ENCODE measurements at regions not wholly inside any gene's neighbourhood (a gene's known extent, or its start where the extent isn't known, plus 50 kb on each side); places are given as distances from the start of the nearest gene placed in this dataset.
A peak's percentile ranks its signal among the peaks of the same experiment; 100 is the strongest.

DNA sequence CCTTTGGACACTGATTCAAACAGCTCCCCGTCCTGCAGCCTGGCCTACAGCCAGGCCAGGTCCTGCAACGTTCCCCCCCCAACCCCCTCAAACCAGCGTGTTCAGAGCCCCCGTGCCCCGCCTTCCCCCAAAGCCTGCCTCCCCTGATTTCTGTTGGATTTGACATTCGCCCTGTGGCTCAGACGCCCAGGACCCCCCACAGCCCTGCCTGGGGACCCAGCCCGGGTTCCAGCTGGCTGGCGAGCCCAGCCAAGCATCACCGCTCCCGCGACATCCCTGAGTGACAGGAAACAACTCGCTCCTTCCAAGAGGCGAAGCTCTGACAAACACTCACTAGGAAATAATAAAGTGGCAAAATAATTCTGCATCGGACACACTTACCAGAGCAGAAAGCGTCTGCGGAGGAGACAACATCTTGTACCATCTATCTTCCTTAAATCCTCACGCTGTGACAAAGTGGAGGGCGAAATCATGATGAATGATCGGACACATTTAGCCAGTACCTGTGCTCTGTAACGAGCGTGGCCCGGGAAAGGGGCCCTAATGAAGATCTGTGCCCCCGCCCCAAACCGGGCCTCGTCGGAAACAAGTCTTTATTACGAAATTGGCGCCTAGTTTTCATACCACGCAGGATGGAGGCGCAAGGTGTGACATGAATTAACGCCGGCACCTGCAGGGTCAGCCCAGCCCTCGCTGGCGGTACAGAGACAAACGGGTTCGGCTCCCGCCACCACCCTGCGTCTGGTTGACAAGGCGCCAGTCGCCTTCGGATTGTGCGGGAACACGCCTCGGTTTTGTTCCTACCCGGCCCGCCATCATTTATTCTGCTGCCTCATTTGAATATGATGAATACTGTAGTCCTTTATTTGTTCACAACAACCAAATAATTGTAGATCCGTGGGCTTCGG lies 91.0 kb upstream of the MVB12B start:
- ChIA-PET CTCF (no interaction called here), POLR2A (no interaction called here)
- DNase-seq = no peak
- Histone ChIP-seq H3K27me3 (replicated peaks in 2 of 5; ENCODE audit: control insufficient read depth in 4 of 5, insufficient read depth in 5 of 5, low read length in 4 of 5) (no peaks in the 10 kb centered on the region), H3K9me3 (ENCODE audit: control extremely low read depth in 1 of 5, control insufficient read depth in 4 of 5, insufficient read depth in 2 of 5, low read depth in 1 of 5, low read length in 4 of 5) (no peaks in the 10 kb centered on the region), H3K4me1 (ENCODE audit: control extremely low read depth in 1 of 4, control insufficient read depth in 4 of 4, insufficient read depth in 4 of 4, low read length in 3 of 4) (no peaks in the 10 kb centered on the region), H3K36me3 (ENCODE audit: control insufficient read depth in 4 of 4, insufficient read depth in 4 of 4, low read length in 3 of 4) (no peaks in the 10 kb centered on the region), H3K27ac (ENCODE audit: insufficient read depth in 1 of 2, low read depth in 1 of 2, low read length in 2 of 2, poor library complexity in 1 of 2, severe bottlenecking in 2 of 2) (no peak overlapping the region), H3K4me3 (ENCODE audit: control insufficient read depth in 1 of 7, extremely low read depth in 1 of 7, insufficient read depth in 4 of 7, low read depth in 2 of 7, low read length in 6 of 7) (no peak overlapping the region)
- 92% methylated on average over 34 of the region's 49 CpGs for WGBS (ENCODE audit: insufficient coverage)

GRCh38 chr9:126236273-126236672 lies 90.4 kb upstream of the MVB12B start:
- Histone ChIP-seq H3K4me1 (ENCODE audit: control extremely low read depth in 1 of 4, control insufficient read depth in 4 of 4, insufficient read depth in 4 of 4, low read length in 3 of 4) (no peaks in the 10 kb centered on the region), H3K27ac (ENCODE audit: insufficient read depth in 1 of 2, low read depth in 1 of 2, low read length in 2 of 2, poor library complexity in 1 of 2, severe bottlenecking in 2 of 2) (no peak overlapping the region), H3K27me3 (replicated peaks in 2 of 5; ENCODE audit: control insufficient read depth in 4 of 5, insufficient read depth in 5 of 5, low read length in 4 of 5) (peaks cover 0 to 2% (median 0%) of the 10 kb centered on the region in 5 experiments), H3K9me3 (ENCODE audit: control extremely low read depth in 1 of 5, control insufficient read depth in 4 of 5, insufficient read depth in 2 of 5, low read depth in 1 of 5, low read length in 4 of 5) (no peaks in the 10 kb centered on the region), H3K36me3 (ENCODE audit: control insufficient read depth in 4 of 4, insufficient read depth in 4 of 4, low read length in 3 of 4) (no peaks in the 10 kb centered on the region), H3K4me3 (ENCODE audit: control insufficient read depth in 1 of 7, extremely low read depth in 1 of 7, insufficient read depth in 4 of 7, low read depth in 2 of 7, low read length in 6 of 7) (no peak overlapping the region)
- CTCF ChIA-PET = no interaction called here
- DNase-seq = no peak
- POLR2A ChIA-PET = no interaction called here
- 94% methylated on average over 6 of the region's 7 CpGs for WGBS (ENCODE audit: insufficient coverage)

DNA sequence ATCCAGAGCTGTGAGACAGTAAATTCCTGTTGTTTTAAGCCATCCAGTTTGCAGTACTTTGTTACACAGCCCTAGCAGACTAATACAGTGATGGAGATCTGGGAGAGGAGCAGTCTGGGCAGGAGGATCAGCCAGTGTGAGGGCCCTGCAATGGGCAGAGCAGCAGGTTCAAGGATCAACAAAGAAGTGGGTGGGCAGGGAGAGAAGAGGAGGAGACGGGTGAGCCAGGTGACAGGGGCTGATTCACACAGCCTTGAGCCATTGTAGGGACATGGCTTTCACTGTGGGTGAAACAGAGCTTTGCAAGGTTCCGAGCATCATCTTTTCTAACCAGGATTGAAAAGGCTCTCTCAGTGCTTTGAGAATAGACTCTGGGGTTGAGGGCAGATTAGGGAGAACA lies 88.2 kb upstream of the MVB12B start:
- 91% methylated on average over 1 of the region's 2 CpGs for WGBS (ENCODE audit: insufficient coverage)
- Histone ChIP-seq H3K27me3 (replicated peaks in 2 of 5; ENCODE audit: control insufficient read depth in 4 of 5, insufficient read depth in 5 of 5, low read length in 4 of 5) (peaks cover 0 to 2% (median 0%) of the 10 kb centered on the region in 5 experiments), H3K4me3 (ENCODE audit: control insufficient read depth in 1 of 7, extremely low read depth in 1 of 7, insufficient read depth in 4 of 7, low read depth in 2 of 7, low read length in 6 of 7) (no peak overlapping the region), H3K4me1 (ENCODE audit: control extremely low read depth in 1 of 4, control insufficient read depth in 4 of 4, insufficient read depth in 4 of 4, low read length in 3 of 4) (no peaks in the 10 kb centered on the region), H3K36me3 (ENCODE audit: control insufficient read depth in 4 of 4, insufficient read depth in 4 of 4, low read length in 3 of 4) (no peaks in the 10 kb centered on the region), H3K9me3 (ENCODE audit: control extremely low read depth in 1 of 5, control insufficient read depth in 4 of 5, insufficient read depth in 2 of 5, low read depth in 1 of 5, low read length in 4 of 5) (peaks cover 0 to 3% (median 0%) of the 10 kb centered on the region in 5 experiments), H3K27ac (ENCODE audit: insufficient read depth in 1 of 2, low read depth in 1 of 2, low read length in 2 of 2, poor library complexity in 1 of 2, severe bottlenecking in 2 of 2) (no peak overlapping the region)
- ChIA-PET POLR2A (no interaction called here), CTCF (no interaction called here)
- no peak for DNase-seq

GRCh38 chr9:126239515-126239914 lies 87.1 kb upstream of the MVB12B start:
- Histone ChIP-seq H3K27ac (ENCODE audit: insufficient read depth in 1 of 2, low read depth in 1 of 2, low read length in 2 of 2, poor library complexity in 1 of 2, severe bottlenecking in 2 of 2) (no peak overlapping the region), H3K36me3 (ENCODE audit: control insufficient read depth in 4 of 4, insufficient read depth in 4 of 4, low read length in 3 of 4) (no peaks in the 10 kb centered on the region), H3K4me1 (ENCODE audit: control extremely low read depth in 1 of 4, control insufficient read depth in 4 of 4, insufficient read depth in 4 of 4, low read length in 3 of 4) (no peaks in the 10 kb centered on the region), H3K9me3 (ENCODE audit: control extremely low read depth in 1 of 5, control insufficient read depth in 4 of 5, insufficient read depth in 2 of 5, low read depth in 1 of 5, low read length in 4 of 5) (peaks cover 0 to 7% (median 2%) of the 10 kb centered on the region in 5 experiments), H3K27me3 (replicated peaks in 2 of 5; ENCODE audit: control insufficient read depth in 4 of 5, insufficient read depth in 5 of 5, low read length in 4 of 5) (peaks cover 0 to 2% (median 0%) of the 10 kb centered on the region in 5 experiments), H3K4me3 (ENCODE audit: control insufficient read depth in 1 of 7, extremely low read depth in 1 of 7, insufficient read depth in 4 of 7, low read depth in 2 of 7, low read length in 6 of 7) (no peak overlapping the region)
- ChIA-PET CTCF (no interaction called here), POLR2A (no interaction called here)
- no peak for DNase-seq
- 93% methylated on average over 4 of the region's 4 CpGs for WGBS (ENCODE audit: insufficient coverage)

DNA sequence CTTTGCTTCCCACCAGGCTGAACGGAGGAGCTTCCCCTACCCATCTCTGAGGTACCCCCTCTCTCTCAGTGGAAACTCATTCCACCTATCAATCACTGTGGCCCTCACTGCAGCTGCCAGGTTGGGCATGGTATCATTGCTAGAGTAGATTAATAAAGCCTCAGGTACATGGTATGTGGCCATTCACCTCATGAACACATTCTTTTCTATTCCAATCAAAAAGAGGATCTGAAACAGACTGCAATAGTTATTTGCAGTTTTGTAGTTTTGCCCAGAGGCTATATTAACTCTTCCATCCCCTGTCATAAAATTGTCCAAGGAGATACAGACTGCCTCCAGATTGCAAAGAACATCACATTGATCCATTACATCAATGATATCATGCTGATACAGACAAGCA lies 85.8 kb upstream of the MVB12B start:
- WGBS (ENCODE audit: insufficient coverage) = no CpG with 5 or more reads among the region's 1 CpG
- CTCF ChIA-PET = interaction anchor here (1.6 kb wide), 1 partner anchor 11 kb away, joined by 4 read pairs; no protein-coding TSS in a partner anchor
- Histone ChIP-seq H3K36me3 (ENCODE audit: control insufficient read depth in 4 of 4, insufficient read depth in 4 of 4, low read length in 3 of 4) (no peaks in the 10 kb centered on the region), H3K4me3 (ENCODE audit: control insufficient read depth in 1 of 7, extremely low read depth in 1 of 7, insufficient read depth in 4 of 7, low read depth in 2 of 7, low read length in 6 of 7) (no peak overlapping the region), H3K27ac (ENCODE audit: insufficient read depth in 1 of 2, low read depth in 1 of 2, low read length in 2 of 2, poor library complexity in 1 of 2, severe bottlenecking in 2 of 2) (no peak overlapping the region), H3K4me1 (ENCODE audit: control extremely low read depth in 1 of 4, control insufficient read depth in 4 of 4, insufficient read depth in 4 of 4, low read length in 3 of 4) (no peaks in the 10 kb centered on the region), H3K27me3 (replicated peaks in 2 of 5; ENCODE audit: control insufficient read depth in 4 of 5, insufficient read depth in 5 of 5, low read length in 4 of 5) (peaks cover 0 to 3% (median 0%) of the 10 kb centered on the region in 5 experiments), H3K9me3 (ENCODE audit: control extremely low read depth in 1 of 5, control insufficient read depth in 4 of 5, insufficient read depth in 2 of 5, low read depth in 1 of 5, low read length in 4 of 5) (peaks cover 0 to 7% (median 2%) of the 10 kb centered on the region in 5 experiments)
- POLR2A ChIA-PET = no interaction called here
- DNase-seq = no peak

DNA sequence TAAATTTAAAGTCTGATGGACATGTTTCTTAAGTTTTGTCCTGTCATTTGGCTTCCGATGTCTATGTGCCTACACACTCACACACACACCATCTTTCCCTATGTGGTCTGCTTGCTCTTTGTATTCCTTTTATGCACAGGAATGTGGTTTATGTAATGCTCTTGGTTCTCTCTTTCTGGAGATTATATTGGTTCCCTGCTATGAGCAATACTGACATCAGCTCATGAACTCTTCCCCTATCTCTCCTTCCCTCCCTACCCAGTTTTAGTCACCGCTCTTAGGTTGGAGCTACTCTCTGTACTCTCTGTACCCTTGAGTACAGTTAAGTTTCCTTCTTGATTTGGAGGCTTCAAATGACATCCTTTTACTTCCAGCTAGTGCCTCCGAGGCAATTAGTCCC lies 77.9 kb upstream of the MVB12B start:
- ChIA-PET POLR2A (no interaction called here), CTCF (no interaction called here)
- DNase-seq = no peak
- no peak overlapping the region for H3K4me3 ChIP-seq (ENCODE audit: control insufficient read depth in 1 of 7, extremely low read depth in 1 of 7, insufficient read depth in 4 of 7, low read depth in 2 of 7, low read length in 6 of 7)
- peaks cover 0 to 3% (median 0%) of the 10 kb centered on the region in 5 experiments for H3K27me3 ChIP-seq (replicated peaks in 2 of 5; ENCODE audit: control insufficient read depth in 4 of 5, insufficient read depth in 5 of 5, low read length in 4 of 5)
- no peaks in the 10 kb centered on the region for H3K4me1 ChIP-seq (ENCODE audit: control extremely low read depth in 1 of 4, control insufficient read depth in 4 of 4, insufficient read depth in 4 of 4, low read length in 3 of 4)
- WGBS (ENCODE audit: insufficient coverage) = 100% methylated on average over 1 of the region's 3 CpGs
- no peaks in the 10 kb centered on the region for H3K36me3 ChIP-seq (ENCODE audit: control insufficient read depth in 4 of 4, insufficient read depth in 4 of 4, low read length in 3 of 4)
- H3K27ac ChIP-seq (ENCODE audit: insufficient read depth in 1 of 2, low read depth in 1 of 2, low read length in 2 of 2, poor library complexity in 1 of 2, severe bottlenecking in 2 of 2) = no peak overlapping the region
- peaks cover 0 to 12% (median 4%) of the 10 kb centered on the region in 5 experiments for H3K9me3 ChIP-seq (ENCODE audit: control extremely low read depth in 1 of 5, control insufficient read depth in 4 of 5, insufficient read depth in 2 of 5, low read depth in 1 of 5, low read length in 4 of 5)

- 78% methylated on average over 7 of the region's 14 CpGs for WGBS (ENCODE audit: insufficient coverage)
- ChIA-PET CTCF (no interaction called here), POLR2A (no interaction called here)
- H3K4me3 ChIP-seq (ENCODE audit: control insufficient read depth in 1 of 7, extremely low read depth in 1 of 7, insufficient read depth in 4 of 7, low read depth in 2 of 7, low read length in 6 of 7) = no peak overlapping the region
- H3K4me1 ChIP-seq (ENCODE audit: control extremely low read depth in 1 of 4, control insufficient read depth in 4 of 4, insufficient read depth in 4 of 4, low read length in 3 of 4) = no peaks in the 10 kb centered on the region
- peaks cover 0 to 4% (median 2%) of the 10 kb centered on the region in 5 experiments for H3K9me3 ChIP-seq (ENCODE audit: control extremely low read depth in 1 of 5, control insufficient read depth in 4 of 5, insufficient read depth in 2 of 5, low read depth in 1 of 5, low read length in 4 of 5)
- DNase-seq = peak in 2 of 3 donors; percentile 12 to 34
- no peaks in the 10 kb centered on the region for H3K36me3 ChIP-seq (ENCODE audit: control insufficient read depth in 4 of 4, insufficient read depth in 4 of 4, low read length in 3 of 4)
- no peak overlapping the region for H3K27ac ChIP-seq (ENCODE audit: insufficient read depth in 1 of 2, low read depth in 1 of 2, low read length in 2 of 2, poor library complexity in 1 of 2, severe bottlenecking in 2 of 2)
- H3K27me3 ChIP-seq (replicated peaks in 2 of 5; ENCODE audit: control insufficient read depth in 4 of 5, insufficient read depth in 5 of 5, low read length in 4 of 5) = peaks cover 0 to 32% (median 15%) of the 10 kb centered on the region in 5 experiments
Observed at GRCh38 chr9:126261584-126262356, 64.9 kb upstream of the MVB12B start.
